H9 (cell line): ENCODE measurements at regions not wholly inside any gene's neighbourhood (a gene's known extent, or its start where the extent isn't known, plus 50 kb on each side); places are given as distances from the start of the nearest gene placed in this dataset.

Experiments used
- DNase-seq: peaks from one replicate; pipeline ENCODE4 v3.0.0-alpha.2; 2017
- H2AFZ ChIP-seq: one replicate; pipeline ENCODE4 v1.6.1; 2013; ENCODE audit warnings: mild to moderate bottlenecking, low read length, control low read depth, moderate library complexity
- H2AK5ac ChIP-seq: 2 replicates; pipeline ENCODE4 v1.6.1; 2013; ENCODE audit warnings: low read length, control low read depth, mixed read lengths; ENCODE audit not compliant: insufficient read length
- H2BK120ac ChIP-seq: one replicate; pipeline ENCODE4 v1.6.1; 2013; ENCODE audit warnings: low read depth, mild to moderate bottlenecking, low read length, control low read depth, inconsistent platforms; ENCODE audit not compliant: poor library complexity, severe bottlenecking
- H2BK12ac ChIP-seq: 2 replicates; pipeline ENCODE4 v1.6.1; 2013; ENCODE audit warnings: low read length, control low read depth, mixed read lengths, low read depth; ENCODE audit not compliant: insufficient read length
- H2BK15ac ChIP-seq: 2 replicates; pipeline ENCODE4 v1.6.1; 2013; ENCODE audit warnings: low read depth, low read length, control low read depth
- H2BK20ac ChIP-seq: one replicate; pipeline ENCODE4 v1.6.1; 2013; ENCODE audit warnings: low read depth, mild to moderate bottlenecking, low read length, control low read depth, inconsistent platforms; ENCODE audit not compliant: poor library complexity, severe bottlenecking
- H2BK5ac ChIP-seq: 2 replicates; pipeline ENCODE4 v1.6.1; 2013; ENCODE audit warnings: low read length, control low read depth, mixed read lengths; ENCODE audit not compliant: insufficient read length
- H3K14ac ChIP-seq: 2 replicates; pipeline ENCODE4 v1.6.1; 2013; ENCODE audit warnings: low read length, control low read depth; ENCODE audit not compliant: insufficient read depth
- H3K18ac ChIP-seq: 2 replicates; pipeline ENCODE4 v1.6.1; 2013; ENCODE audit warnings: low read depth, mild to moderate bottlenecking, mixed read lengths, low read length, control low read depth; ENCODE audit not compliant: insufficient read length
- H3K23ac ChIP-seq: 2 replicates; pipeline ENCODE4 v1.6.1; 2013; ENCODE audit warnings: low read length, control low read depth, mixed read lengths, low read depth; ENCODE audit not compliant: insufficient read length
- H3K23me2 ChIP-seq: 2 replicates; pipeline ENCODE4 v1.6.1; 2013; ENCODE audit warnings: low read depth, mild to moderate bottlenecking, mixed read lengths, low read length, control low read depth; ENCODE audit not compliant: insufficient read length, poor library complexity, severe bottlenecking
- H3K27ac ChIP-seq: 2 replicates; pipeline ENCODE4 v1.5.1; 2013; ENCODE audit warnings: low read length, control low read depth, mixed read lengths, low read depth; ENCODE audit not compliant: insufficient read length
- H3K27me3 ChIP-seq: 2 replicates; pipeline ENCODE4 v1.6.1; 2013; ENCODE audit warnings: low read length, control low read depth, inconsistent platforms; ENCODE audit not compliant: insufficient read depth
- H3K4ac ChIP-seq: 2 replicates; pipeline ENCODE4 v1.6.1; 2013; ENCODE audit warnings: low read depth, mild to moderate bottlenecking, control low read depth, inconsistent platforms, low read length, moderate library complexity
- H3K4me1 ChIP-seq: 2 replicates; pipeline ENCODE4 v1.6.1; 2013; ENCODE audit warnings: low read length, control low read depth, inconsistent platforms; ENCODE audit not compliant: insufficient read depth
- H3K4me2 ChIP-seq: 2 replicates; pipeline ENCODE4 v1.6.1; 2013; ENCODE audit warnings: low read length, control low read depth, mixed read lengths; ENCODE audit not compliant: insufficient read length, insufficient read depth
- H3K56ac ChIP-seq: 2 replicates; pipeline ENCODE4 v1.6.1; 2013; ENCODE audit warnings: low read depth, mild to moderate bottlenecking, mixed read lengths, low read length, control low read depth; ENCODE audit not compliant: insufficient read length
- H3K79me1 ChIP-seq: 2 replicates; pipeline ENCODE4 v1.6.1; 2013; ENCODE audit warnings: low read depth, mild to moderate bottlenecking, moderate library complexity, low read length, control low read depth, inconsistent platforms; ENCODE audit not compliant: insufficient read depth, poor library complexity, severe bottlenecking
- H3K79me2 ChIP-seq: 2 replicates; pipeline ENCODE4 v1.6.1; 2013; ENCODE audit warnings: low read length, control low read depth, inconsistent platforms; ENCODE audit not compliant: insufficient read depth
- H3K9ac ChIP-seq: 2 replicates; pipeline ENCODE4 v1.6.1; 2013; ENCODE audit warnings: low read length, control low read depth, mixed read lengths; ENCODE audit not compliant: insufficient read length; ENCODE audit errors: extremely low read depth
- H3K9me3 ChIP-seq: one replicate; pipeline ENCODE4 v1.6.1; 2013; ENCODE audit warnings: low read depth, low read length, inconsistent platforms; ENCODE audit not compliant: control insufficient read depth
- H3T11ph ChIP-seq: one replicate; pipeline ENCODE4 v1.6.1; 2013; ENCODE audit warnings: mild to moderate bottlenecking, low read length, control low read depth, inconsistent platforms
- H4K20me1 ChIP-seq: one replicate; pipeline ENCODE4 v1.6.1; 2013; ENCODE audit not compliant: control insufficient read depth, insufficient read length, insufficient read depth
- H4K5ac ChIP-seq: 2 replicates; pipeline ENCODE4 v1.6.1; 2013; ENCODE audit warnings: low read depth, mild to moderate bottlenecking, mixed read lengths, low read length, control low read depth; ENCODE audit not compliant: insufficient read length
- H4K8ac ChIP-seq: replicated peaks from 2 replicates; pipeline ENCODE4 v1.6.1; 2013; ENCODE audit warnings: low read length, control low read depth, mixed read lengths, low read depth; ENCODE audit not compliant: insufficient read length
- H4K91ac ChIP-seq: 2 replicates; pipeline ENCODE4 v1.6.1; 2013; ENCODE audit warnings: low read depth, mild to moderate bottlenecking, moderate library complexity, mixed read lengths, low read length, control low read depth; ENCODE audit not compliant: insufficient read length
- H3K27ac Mint-ChIP-seq, 3 experiments: 2 replicates in 2 of 3; 3 replicates in 1 of 3; pipeline ENCODE4 v1.8.0; 2020 to 2021; ENCODE audit warnings: mixed read lengths in 3 of 3, mild to moderate bottlenecking in 1 of 3, moderate library complexity in 1 of 3
- H3K27me3 Mint-ChIP-seq: 2 replicates; pipeline ENCODE4 v1.8.0; 2021; ENCODE audit warnings: low read depth, mild to moderate bottlenecking, moderate library complexity, mixed read lengths
- H3K36me3 Mint-ChIP-seq, 3 experiments: 2 replicates in 2 of 3; 3 replicates in 1 of 3; pipeline ENCODE4 v1.8.0; 2020 to 2021; ENCODE audit warnings: low read depth in 3 of 3, mixed read lengths in 3 of 3; ENCODE audit not compliant: insufficient read depth in 1 of 3
- H3K4me1 Mint-ChIP-seq, 2 experiments: 2 replicates each; pipeline ENCODE4 v1.8.0; 2020; ENCODE audit warnings: mixed read lengths in 2 of 2
- H3K4me3 Mint-ChIP-seq, 2 experiments: 2 replicates in 1 of 2; 3 replicates in 1 of 2; pipeline ENCODE4 v1.8.0; 2020 to 2021; ENCODE audit warnings: mild to moderate bottlenecking in 2 of 2, mixed read lengths in 2 of 2, moderate library complexity in 1 of 2
- H3K9me3 Mint-ChIP-seq, 2 experiments: 2 replicates in 1 of 2; 3 replicates in 1 of 2; pipeline ENCODE4 v1.8.0; 2020; ENCODE audit warnings: mild to moderate bottlenecking in 2 of 2, mixed read lengths in 2 of 2, moderate library complexity in 1 of 2
- CTCF ChIP-seq: fragments of 200-600 bp; sonication (generic); conservative IDR thresholded peaks from 3 replicates; pipeline ENCODE4 v1.8.0; 2021; ENCODE audit warnings: antibody characterized with exemption, mild to moderate bottlenecking
- WGBS: extraction: QIAGEN DNeasy Blood & Tissue Kit; methylation state at CpG from one replicate; pipeline ENCODE4 v1.1.7; 2013; ENCODE audit warnings: missing lambda C conversion rate, low lambda C conversion rate, mixed read lengths; ENCODE audit not compliant: insufficient read length; ENCODE audit errors: extremely low coverage; 5-methylcytosine and 5-hydroxymethylcytosine counted together

- Histone ChIP-seq H3T11ph (no peak overlapping the region), H4K5ac (no peak overlapping the region), H3K4me1 (no peaks in the 10 kb centered on the region), H4K20me1 (no peaks in the 10 kb centered on the region), H2BK12ac (no peak overlapping the region), H4K8ac (no peak overlapping the region), H3K4me2 (no peak overlapping the region), H3K14ac (no peak overlapping the region), H3K79me2 (no peaks in the 10 kb centered on the region), H3K4ac (no peak overlapping the region), H2BK20ac (no peak overlapping the region), H3K56ac (no peak overlapping the region), H3K9ac (no peak overlapping the region), H2BK5ac (no peak overlapping the region), H3K23ac (no peak overlapping the region), H3K27me3 (no peaks in the 10 kb centered on the region), H3K9me3 (no peaks in the 10 kb centered on the region), H3K18ac (no peak overlapping the region), H2BK15ac (no peak overlapping the region), H2AFZ (no peak overlapping the region), H2AK5ac (no peak overlapping the region), H3K27ac (no peak overlapping the region), H3K23me2 (no peaks in the 10 kb centered on the region), H3K79me1 (no peaks in the 10 kb centered on the region), H4K91ac (no peak overlapping the region), H2BK120ac (no peak overlapping the region)
- Mint-ChIP-seq H3K4me3 (no peak overlapping the region), H3K9me3 (no peaks in the 10 kb centered on the region), H3K36me3 (no peaks in the 10 kb centered on the region), H3K27ac (no peak overlapping the region), H3K27me3 (peaks cover 5% of the 10 kb centered on the region), H3K4me1 (peaks cover 0 to 9% of the 10 kb centered on the region in 2 experiments; a peak in 2 of 4 replicates)
- DNase-seq, result no peak
- TF ChIP-seq CTCF, result no peak
- WGBS, result no CpG with 5 or more reads among the region's 1 CpG
These were observed 572.0 kb upstream of the NR2F2 start for GRCh38 chr15:95758451-95758850.
